ENCODE measurements at regions not wholly inside any gene's neighbourhood (a gene's known extent, or its start where the extent isn't known, plus 50 kb on each side); places are given as distances from the start of the nearest gene placed in this dataset.

GRCh38 chr3:124318656-124319055 lies 326.7 kb upstream of the ROPN1 start:
- TF ChIP-seq CTCF (conservative IDR thresholded peaks at IDR 0.05; ENCODE audit: low read length) (no peak), EZH2phosphoT487 (IDR thresholded peaks at IDR 0.05; ENCODE audit: borderline replicate concordance) (no peak)

All from Loucy (cell line).